ENCODE measurements at regions not wholly inside any gene's neighbourhood (a gene's known extent, or its start where the extent isn't known, plus 50 kb on each side); places are given as distances from the start of the nearest gene placed in this dataset.

DNA sequence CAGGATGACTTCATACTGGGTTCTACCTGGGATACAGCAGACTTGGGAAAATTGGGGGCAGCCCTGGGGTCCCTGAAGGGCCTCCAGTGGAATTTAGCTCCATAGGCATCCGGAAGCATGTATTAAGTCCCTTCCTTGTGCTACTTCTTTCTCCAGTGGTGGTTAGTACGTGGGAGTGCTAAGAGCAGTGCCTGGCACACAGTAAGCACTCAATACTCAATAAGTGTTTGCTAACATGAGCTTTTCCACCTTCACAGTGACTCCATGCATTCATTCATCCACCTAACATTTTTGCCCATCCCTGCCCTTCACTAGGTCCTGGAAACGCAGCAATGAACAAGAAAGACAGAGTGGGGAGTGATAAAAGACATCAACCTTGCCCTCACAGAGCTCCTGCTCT is 120.5 kb downstream of the MN1 start:
- TF ChIP-seq, protein P1, sequence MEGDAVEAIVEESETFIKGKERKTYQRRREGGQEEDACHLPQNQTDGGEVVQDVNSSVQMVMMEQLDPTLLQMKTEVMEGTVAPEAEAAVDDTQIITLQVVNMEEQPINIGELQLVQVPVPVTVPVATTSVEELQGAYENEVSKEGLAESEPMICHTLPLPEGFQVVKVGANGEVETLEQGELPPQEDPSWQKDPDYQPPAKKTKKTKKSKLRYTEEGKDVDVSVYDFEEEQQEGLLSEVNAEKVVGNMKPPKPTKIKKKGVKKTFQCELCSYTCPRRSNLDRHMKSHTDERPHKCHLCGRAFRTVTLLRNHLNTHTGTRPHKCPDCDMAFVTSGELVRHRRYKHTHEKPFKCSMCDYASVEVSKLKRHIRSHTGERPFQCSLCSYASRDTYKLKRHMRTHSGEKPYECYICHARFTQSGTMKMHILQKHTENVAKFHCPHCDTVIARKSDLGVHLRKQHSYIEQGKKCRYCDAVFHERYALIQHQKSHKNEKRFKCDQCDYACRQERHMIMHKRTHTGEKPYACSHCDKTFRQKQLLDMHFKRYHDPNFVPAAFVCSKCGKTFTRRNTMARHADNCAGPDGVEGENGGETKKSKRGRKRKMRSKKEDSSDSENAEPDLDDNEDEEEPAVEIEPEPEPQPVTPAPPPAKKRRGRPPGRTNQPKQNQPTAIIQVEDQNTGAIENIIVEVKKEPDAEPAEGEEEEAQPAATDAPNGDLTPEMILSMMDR (IDR thresholded peaks at IDR 0.05) = no peak
- TF ChIP-seq EP300 (IDR thresholded peaks at IDR 0.05) (no peak), POLR2A (IDR thresholded peaks at IDR 0.05) (no peak)
